ENCODE measurements at regions not wholly inside any gene's neighbourhood (a gene's known extent, or its start where the extent isn't known, plus 50 kb on each side); places are given as distances from the start of the nearest gene placed in this dataset.
A peak's percentile ranks its signal among the peaks of the same experiment; 100 is the strongest.

DNA sequence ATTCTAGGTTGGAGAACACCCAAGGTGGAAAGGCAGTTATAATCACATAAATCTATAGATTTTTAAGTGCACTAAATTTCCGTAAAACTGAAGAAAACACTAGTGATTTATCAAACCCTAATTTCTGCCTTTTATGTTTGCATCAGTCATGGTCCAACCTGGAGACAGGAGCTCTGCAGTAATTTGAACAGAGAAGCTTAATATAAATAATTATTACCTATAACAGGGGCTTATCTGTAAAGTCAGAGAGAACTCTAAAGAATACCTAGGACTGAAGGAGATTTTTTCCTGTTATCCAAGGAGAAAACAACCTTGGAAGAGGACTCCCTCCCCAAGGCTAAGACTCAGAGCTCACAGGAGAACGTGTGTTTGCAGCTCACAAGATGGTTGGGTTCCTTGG lies 95.1 kb downstream of the MPP7 start:
- Mint-ChIP-seq H3K27ac (no peak overlapping the region), H3K4me3 (no peak overlapping the region), H3K27me3 (no peaks in the 10 kb centered on the region), H3K36me3 (peaks cover 44% of the 10 kb centered on the region), H3K4me1 (peaks cover 2% of the 10 kb centered on the region), H3K9me3 (peaks cover 7% of the 10 kb centered on the region)
- DNase-seq, result no peak

DNA sequence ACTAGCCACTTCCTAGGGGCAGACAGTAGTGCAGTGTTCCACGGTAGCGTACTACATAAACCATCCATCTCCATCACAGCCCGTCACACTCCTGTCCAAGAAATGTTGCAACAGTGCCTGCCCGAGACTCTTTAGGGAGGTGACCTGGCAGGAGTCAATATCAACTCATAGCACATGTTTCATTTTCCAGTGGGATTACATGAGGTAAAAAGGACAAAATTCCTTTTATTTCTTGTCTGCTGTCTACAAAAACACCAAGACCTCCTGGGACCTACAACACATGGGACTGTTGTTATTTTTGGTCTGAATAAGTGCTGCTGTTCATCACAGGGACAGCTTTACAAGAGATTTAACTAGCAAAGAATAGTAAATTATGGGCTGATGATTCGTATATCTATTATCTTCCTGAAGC lies 99.9 kb downstream of the MPP7 start:
- peaks cover 2% of the 10 kb centered on the region for H3K4me1 Mint-ChIP-seq

DNA sequence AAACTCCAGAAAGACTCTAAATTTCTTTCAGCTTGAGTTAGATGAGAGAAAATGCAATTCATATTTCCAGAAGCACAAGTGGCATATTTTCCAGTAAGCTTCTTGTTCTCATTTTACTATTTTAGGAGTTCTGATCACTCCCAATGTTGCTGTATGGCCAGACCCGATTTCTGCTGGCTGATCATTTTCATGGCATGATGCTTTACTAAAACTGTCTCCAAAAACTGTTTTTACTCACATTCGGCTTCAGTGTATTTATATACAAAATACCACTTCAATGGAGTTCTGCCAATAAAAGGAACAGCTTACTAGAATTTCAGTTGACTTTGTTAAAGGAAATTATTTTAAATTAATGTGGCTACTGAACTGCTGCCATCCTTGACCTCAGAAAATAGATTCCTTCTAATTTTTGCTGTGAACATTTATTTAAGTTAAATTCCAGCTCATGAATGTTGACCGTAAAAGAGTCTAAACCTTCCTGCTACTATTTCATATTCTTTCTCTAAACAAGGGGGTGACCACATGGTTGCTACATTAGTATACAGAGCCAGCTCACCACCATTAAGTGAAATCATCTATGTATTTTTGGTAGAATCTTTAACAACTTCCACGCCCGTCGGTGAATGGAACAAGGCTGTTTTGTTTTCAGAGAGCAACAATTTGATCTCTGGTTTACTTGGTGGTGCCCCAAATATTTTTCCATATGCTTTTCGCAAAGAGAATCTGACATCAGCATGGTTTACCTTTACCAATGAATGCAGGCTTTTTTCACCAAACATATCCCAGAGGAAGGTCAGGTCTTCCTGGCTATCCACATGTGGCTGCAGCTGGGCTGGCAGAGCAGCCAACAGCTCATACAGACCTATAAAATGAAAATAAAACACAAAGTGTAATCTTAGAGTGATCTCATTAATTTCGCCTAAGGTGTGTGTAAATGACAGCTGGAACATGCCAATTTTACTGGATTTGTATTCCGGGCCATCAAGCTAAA lies 101.2 kb downstream of the MPP7 start:
- no peaks in the 10 kb centered on the region for H3K9me3 Mint-ChIP-seq
- H3K27ac Mint-ChIP-seq, result no peak overlapping the region
- peaks cover 2% of the 10 kb centered on the region for H3K4me1 Mint-ChIP-seq
- peaks cover 15% of the 10 kb centered on the region for H3K36me3 Mint-ChIP-seq
- no peak overlapping the region for H3K4me3 Mint-ChIP-seq
- no peaks in the 10 kb centered on the region for H3K27me3 Mint-ChIP-seq
- DNase-seq, result no peak

More for the DNA sequence above, 99.9 kb downstream of the MPP7 start:
- H3K9me3 Mint-ChIP-seq, result peaks cover under 1% of the 10 kb centered on the region
- DNase-seq, result no peak
- no peak overlapping the region for H3K27ac Mint-ChIP-seq
- H3K27me3 Mint-ChIP-seq, result no peaks in the 10 kb centered on the region
- no peak overlapping the region for H3K4me3 Mint-ChIP-seq
- H3K36me3 Mint-ChIP-seq, result peaks cover 18% of the 10 kb centered on the region

DNA sequence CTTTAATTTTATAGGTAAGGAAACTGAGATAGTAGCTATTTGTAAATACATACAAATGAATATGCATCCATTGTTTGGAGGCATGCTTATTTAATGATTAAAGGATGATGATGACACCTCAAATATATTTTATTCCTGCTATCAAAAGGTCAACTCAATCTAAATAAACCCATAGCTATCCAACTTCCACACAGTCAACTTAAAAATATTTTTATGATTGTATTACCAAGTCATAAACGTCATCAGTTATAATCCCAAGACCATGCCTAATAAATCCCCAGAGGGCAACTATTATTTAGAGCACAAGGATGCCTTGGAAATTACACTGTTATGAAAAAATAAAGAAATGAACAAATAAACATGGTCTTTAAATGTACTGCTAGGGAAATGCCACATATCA lies 102.1 kb downstream of the MPP7 start:
- peaks cover 14% of the 10 kb centered on the region for H3K36me3 Mint-ChIP-seq
- H3K27me3 Mint-ChIP-seq, result no peaks in the 10 kb centered on the region
- H3K4me1 Mint-ChIP-seq, result peaks cover 2% of the 10 kb centered on the region
- no peak overlapping the region for H3K4me3 Mint-ChIP-seq
- DNase-seq, result no peak
- H3K9me3 Mint-ChIP-seq, result no peaks in the 10 kb centered on the region
- no peak overlapping the region for H3K27ac Mint-ChIP-seq

DNA sequence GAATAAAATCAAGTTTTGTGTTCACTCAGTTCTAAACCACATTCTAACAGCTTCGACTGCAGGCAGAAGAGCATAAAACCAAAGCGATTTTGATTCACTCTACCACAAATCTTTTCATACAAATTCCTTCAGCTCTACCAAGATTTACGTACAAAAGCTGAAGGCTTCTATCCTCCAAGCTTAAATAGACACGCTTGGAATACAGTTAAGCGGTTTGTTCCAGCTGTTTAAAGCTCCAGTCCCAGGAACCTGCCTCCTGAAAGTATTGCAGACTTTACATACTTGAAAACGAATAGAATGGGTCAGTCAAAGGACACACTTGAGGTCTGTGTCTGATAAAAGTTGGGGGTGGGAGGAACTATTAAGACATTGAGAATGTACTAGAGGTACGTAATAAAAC lies 102.9 kb downstream of the MPP7 start:
- H3K4me3 Mint-ChIP-seq, result no peak overlapping the region
- no peaks in the 10 kb centered on the region for H3K9me3 Mint-ChIP-seq
- H3K27me3 Mint-ChIP-seq, result no peaks in the 10 kb centered on the region
- no peak for DNase-seq
- peaks cover under 1% of the 10 kb centered on the region for H3K4me1 Mint-ChIP-seq
- peaks cover 13% of the 10 kb centered on the region for H3K36me3 Mint-ChIP-seq
- no peak overlapping the region for H3K27ac Mint-ChIP-seq

DNA sequence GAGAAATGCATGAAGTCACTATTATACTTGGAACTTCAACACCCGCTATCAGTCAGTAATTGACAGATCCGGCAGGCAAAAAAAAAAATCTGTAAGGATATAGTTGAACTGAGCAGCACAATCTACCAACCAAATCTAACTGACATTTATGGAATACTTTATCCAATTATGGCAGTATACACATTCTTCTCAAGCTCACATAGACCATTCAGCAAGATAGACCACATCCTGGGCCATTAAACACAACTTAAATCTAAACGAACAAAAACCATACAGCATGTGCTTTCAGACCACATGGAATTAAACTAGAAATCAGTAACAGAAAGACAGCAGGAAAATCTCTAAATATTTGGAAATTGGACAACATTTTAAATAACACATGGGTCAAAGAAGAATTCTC lies 112.7 kb downstream of the MPP7 start:
- Mint-ChIP-seq H3K27ac (no peak overlapping the region), H3K4me1 (peaks cover 10% of the 10 kb centered on the region), H3K9me3 (peaks cover 5% of the 10 kb centered on the region), H3K4me3 (no peak overlapping the region), H3K27me3 (no peaks in the 10 kb centered on the region), H3K36me3 (peaks cover 16% of the 10 kb centered on the region)
- no peak for DNase-seq

DNA sequence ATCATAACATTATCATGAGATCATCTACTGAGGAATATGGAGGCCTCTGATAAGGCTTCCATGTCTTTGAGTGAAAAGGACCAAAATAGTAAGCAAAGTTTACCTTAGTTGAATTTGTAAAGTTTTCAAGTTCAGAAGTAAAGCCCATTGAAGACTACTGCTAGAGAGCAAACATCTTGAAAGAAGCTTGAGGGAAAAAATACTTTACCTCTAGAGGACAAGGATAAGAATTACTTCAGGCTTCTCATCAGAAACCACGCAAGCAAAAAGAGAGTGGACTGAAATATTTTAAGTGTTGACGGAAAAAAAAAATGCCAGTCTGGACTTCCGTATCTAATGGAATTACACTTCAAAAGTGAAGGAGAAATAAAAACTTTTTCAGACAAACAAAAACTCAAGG lies 114.3 kb downstream of the MPP7 start:
- DNase-seq, result no peak
- Mint-ChIP-seq H3K9me3 (peaks cover 2% of the 10 kb centered on the region), H3K4me1 (peaks cover 10% of the 10 kb centered on the region), H3K27ac (no peak overlapping the region), H3K4me3 (no peak overlapping the region), H3K36me3 (peaks cover 11% of the 10 kb centered on the region), H3K27me3 (no peaks in the 10 kb centered on the region)

DNA sequence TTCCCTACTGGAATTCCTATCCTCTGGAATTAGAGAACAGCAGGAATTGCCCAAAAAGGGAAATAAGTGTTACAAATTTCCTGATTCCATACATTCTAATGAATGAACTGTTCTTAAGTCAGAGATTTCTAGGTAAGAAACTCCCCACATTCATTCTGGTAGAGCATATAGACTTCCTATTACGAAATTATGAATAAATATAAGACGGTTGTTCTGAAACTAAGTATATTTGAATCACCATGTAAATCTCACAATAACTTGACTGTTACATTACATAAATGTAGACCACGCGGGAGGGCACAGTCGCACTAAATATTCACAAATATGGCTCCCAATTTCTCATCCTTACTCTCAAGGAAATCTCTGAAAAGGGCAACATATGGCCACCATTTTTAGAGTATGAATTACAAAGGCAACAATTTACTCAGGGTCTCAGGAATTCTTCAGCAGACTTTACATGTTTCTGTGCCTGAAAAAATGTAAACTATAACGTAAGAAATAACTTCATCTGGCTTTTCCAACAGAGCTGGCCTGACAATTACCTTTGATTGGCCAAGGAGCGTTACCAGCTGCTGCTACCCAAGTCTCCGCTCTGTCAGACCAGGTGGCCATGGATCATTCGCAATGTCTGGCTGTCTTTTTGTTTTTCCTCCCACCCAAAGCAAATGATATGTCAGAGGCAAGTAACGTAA lies 115.8 kb downstream of the MPP7 start:
- peaks cover 2% of the 10 kb centered on the region for H3K9me3 Mint-ChIP-seq
- peaks cover 12% of the 10 kb centered on the region for H3K4me1 Mint-ChIP-seq
- DNase-seq, result no peak
- H3K27me3 Mint-ChIP-seq, result no peaks in the 10 kb centered on the region
- no peak overlapping the region for H3K4me3 Mint-ChIP-seq
- H3K27ac Mint-ChIP-seq, result no peak overlapping the region
- peaks cover 7% of the 10 kb centered on the region for H3K36me3 Mint-ChIP-seq

DNA sequence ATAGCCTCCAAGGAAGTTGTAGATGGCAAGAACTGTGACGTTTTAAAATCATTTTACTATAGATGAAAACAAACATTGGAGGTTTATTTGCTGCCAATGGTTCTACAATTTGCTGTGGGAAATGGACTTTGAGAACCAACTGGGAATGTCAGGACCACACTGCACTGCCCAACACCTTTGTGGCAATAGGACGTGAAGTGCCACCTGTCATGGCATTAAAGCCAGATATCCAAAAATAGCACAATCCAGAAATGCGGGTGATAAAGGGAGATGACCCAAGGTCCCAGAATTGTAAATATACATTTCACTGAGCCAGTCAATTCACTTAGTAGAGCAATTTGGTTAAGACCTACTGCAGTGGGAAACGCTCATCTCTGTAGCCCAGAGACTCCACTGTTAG lies 116.4 kb downstream of the MPP7 start:
- Mint-ChIP-seq H3K4me3 (no peak overlapping the region), H3K27ac (no peak overlapping the region), H3K4me1 (peaks cover 17% of the 10 kb centered on the region), H3K27me3 (no peaks in the 10 kb centered on the region), H3K36me3 (peaks cover 7% of the 10 kb centered on the region), H3K9me3 (peaks cover 2% of the 10 kb centered on the region)
- DNase-seq, result no peak

DNA sequence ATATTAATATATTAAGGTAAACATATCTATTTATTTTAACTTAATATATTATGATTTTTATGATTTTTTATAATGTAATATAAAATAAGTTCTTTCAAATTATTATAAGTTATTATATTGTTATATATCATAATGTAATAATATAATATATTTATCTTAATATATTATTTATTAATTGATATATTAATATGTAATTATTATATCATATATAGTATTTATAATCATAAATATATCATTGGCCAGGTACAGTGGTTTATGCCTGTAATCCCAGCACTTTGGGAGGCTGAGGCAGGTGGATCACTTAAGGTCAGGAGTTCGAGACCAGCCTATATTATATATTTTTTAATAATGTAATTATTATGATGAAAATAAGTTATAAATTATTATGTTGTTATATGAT lies 118.1 kb downstream of the MPP7 start:
- H3K4me1 Mint-ChIP-seq, result peaks cover 19% of the 10 kb centered on the region
- no peak overlapping the region for H3K27ac Mint-ChIP-seq
- no peaks in the 10 kb centered on the region for H3K27me3 Mint-ChIP-seq
- peaks cover 6% of the 10 kb centered on the region for H3K36me3 Mint-ChIP-seq
- H3K4me3 Mint-ChIP-seq, result no peak overlapping the region
- no peak for DNase-seq
- peaks cover 2% of the 10 kb centered on the region for H3K9me3 Mint-ChIP-seq

DNA sequence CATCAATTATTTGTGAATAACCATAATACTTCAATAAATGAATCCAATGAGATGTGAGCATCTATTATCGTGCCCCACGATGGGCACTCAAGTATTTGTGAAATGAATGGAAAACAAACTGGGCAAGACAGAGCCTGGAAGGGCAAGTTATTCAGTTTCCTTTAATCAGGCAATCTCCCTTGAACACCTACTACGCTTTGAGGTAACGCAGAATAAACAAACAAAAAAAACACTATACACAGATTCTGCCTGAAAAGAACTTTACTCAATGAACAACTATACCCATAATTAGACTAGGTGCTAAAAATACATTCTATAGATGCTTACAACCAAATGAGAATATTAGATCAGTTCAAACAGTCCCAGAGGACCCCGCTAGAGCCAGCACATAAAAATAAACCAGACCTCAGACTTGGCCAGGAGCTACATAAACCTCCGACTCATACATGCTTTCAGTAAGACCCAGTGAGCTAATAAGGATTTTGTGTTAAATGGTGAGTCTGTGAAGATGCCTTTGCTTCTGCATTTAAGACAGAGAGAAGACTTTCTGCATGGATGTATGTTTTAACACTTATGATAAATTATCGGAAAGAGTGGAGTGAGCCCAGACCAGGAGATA lies 121.3 kb downstream of the MPP7 start:
- Mint-ChIP-seq H3K4me3 (no peak overlapping the region), H3K36me3 (no peaks in the 10 kb centered on the region), H3K27me3 (no peaks in the 10 kb centered on the region), H3K27ac (no peak overlapping the region), H3K9me3 (no peaks in the 10 kb centered on the region), H3K4me1 (peaks cover 34% of the 10 kb centered on the region)
- DNase-seq, result no peak

DNA sequence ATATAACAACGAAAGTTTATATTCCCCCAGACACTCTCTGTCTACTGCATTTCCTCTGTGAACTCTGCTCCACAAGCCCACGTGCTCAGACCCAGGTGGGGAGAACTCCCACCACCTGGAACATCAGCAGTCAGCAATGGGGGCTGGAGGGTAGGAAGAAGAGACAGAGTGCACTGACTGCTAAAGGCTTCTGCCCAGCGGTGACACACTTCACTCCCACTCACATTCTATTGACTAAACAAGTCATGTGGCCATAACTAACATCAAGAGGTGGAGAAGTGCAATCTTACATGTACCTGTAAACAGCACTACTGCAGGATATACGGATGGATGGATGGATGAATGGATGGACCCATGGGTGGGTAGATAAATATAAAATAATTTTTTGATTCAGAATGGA lies 122.2 kb downstream of the MPP7 start:
- no peaks in the 10 kb centered on the region for H3K9me3 Mint-ChIP-seq
- H3K36me3 Mint-ChIP-seq, result no peaks in the 10 kb centered on the region
- no peaks in the 10 kb centered on the region for H3K27me3 Mint-ChIP-seq
- H3K27ac Mint-ChIP-seq, result no peak overlapping the region
- H3K4me1 Mint-ChIP-seq, result peaks cover 38% of the 10 kb centered on the region
- DNase-seq, result no peak
- H3K4me3 Mint-ChIP-seq, result no peak overlapping the region

DNA sequence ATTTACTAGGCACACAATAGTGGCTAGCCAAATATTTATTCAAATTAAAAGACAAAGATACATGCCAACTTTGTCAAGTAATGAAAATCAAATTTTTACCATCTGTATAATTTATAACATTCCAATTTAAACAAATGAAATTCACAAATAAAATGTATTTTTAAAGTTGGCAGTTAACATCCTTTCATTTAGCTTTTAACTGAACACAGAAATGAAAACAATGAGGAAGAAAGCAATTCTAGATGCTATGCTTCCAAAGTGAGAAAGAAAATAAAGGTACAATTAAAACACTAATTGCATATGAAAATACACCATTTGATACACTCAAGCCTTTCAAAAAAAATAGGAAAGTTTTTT lies 123.1 kb downstream of the MPP7 start:
- Mint-ChIP-seq H3K9me3 (no peaks in the 10 kb centered on the region), H3K36me3 (peaks cover 3% of the 10 kb centered on the region), H3K4me1 (peaks cover 40% of the 10 kb centered on the region), H3K27me3 (no peaks in the 10 kb centered on the region), H3K4me3 (no peak overlapping the region), H3K27ac (no peak overlapping the region)
- no peak for DNase-seq

DNA sequence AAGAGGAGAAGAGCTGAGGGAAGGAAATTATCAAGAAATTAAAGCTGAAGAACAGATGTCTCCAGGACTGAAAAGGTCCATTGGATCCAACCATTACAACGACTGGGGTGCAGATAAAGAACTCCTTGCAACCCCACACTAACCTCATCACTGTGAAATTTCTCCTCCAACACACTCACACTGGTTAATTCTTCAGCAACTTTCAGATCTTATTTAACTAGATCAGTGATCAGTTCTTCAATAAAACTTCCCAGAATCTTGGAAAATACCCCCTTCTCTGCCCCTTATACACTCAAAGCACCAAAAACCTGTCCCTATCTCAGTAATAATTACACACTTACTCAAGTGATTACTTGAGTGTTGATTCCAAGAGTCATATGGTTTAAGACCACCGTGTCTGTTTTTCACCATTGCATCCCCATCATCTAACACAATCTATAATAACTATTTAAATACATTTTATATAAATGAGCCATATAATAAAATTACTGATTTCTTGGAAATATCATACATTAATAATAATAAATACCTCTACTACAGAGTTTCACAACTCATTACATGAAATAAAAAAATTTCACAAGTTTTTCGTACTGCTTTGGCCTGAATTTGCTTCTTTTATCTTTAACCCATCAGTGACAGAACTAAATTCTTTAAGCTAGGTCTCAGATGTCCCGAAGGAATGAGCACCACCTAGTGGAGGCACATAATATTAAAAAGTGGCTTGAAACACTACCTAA lies 123.7 kb downstream of the MPP7 start:
- Mint-ChIP-seq H3K36me3 (peaks cover 3% of the 10 kb centered on the region), H3K9me3 (no peaks in the 10 kb centered on the region), H3K4me1 (peaks cover 40% of the 10 kb centered on the region), H3K27me3 (no peaks in the 10 kb centered on the region), H3K27ac (peak overlapping the region; percentile 96), H3K4me3 (peak overlapping the region; percentile 84)
- DNase-seq, result peak; percentile 14

All from activated naive CD8-positive, alpha-beta T cell treated with anti-CD3 and anti-CD28 coated beads for 36 hours (primary cell).